ENCODE measurements at regions not wholly inside any gene's neighbourhood (a gene's known extent, or its start where the extent isn't known, plus 50 kb on each side); places are given as distances from the start of the nearest gene placed in this dataset.

DNA sequence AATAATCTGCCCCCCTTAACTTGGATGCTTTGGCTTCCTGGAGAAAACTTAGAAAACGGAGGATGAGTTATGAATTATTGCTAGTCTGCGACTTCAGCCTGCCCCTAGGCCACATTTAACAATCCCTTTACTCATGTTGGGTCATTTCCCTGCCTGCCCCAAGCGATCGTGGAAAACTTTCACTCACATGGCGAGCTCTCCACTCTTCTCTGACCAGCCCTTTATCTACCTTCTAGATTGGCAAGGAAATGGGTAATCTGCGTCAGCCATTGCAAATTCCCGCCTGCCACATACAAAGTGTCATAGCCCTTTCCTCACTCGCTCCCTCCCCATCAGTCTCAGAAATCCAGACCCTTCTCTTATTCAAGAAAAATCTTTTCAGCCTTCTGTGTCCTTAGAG lies 154.3 kb upstream of the IRS2 start:
- TF ChIP-seq POLR2A (IDR thresholded peaks at IDR 0.05), result no peak
- no peak for TF ChIP-seq CTCF (IDR thresholded peaks at IDR 0.05)

All from adrenal gland (tissue), 5 donors.